ENCODE measurements at regions not wholly inside any gene's neighbourhood (a gene's known extent, or its start where the extent isn't known, plus 50 kb on each side); places are given as distances from the start of the nearest gene placed in this dataset.
A peak's percentile ranks its signal among the peaks of the same experiment; 100 is the strongest.

GRCh38 chr3:13762906-13763305 is 117.0 kb downstream of the WNT7A start:
- ATAC-seq, result peak; percentile 69
- ChIA-PET POLR2A (no interaction called here), CTCF (interaction anchor here (0.5 to 2.1 kb wide), 8 partner anchors 23 to 311 kb away, joined by 3 to 18 read pairs (median 3); no protein-coding TSS in a partner anchor)
- Mint-ChIP-seq H3K4me1 (no peaks in the 10 kb centered on the region), H3K27me3 (ENCODE audit: low read depth) (peaks cover 4% of the 10 kb centered on the region), H3K27ac (no peak overlapping the region), H3K4me3 (no peak overlapping the region), H3K9me3 (peaks cover 15% of the 10 kb centered on the region), H3K36me3 (0 out of 2 replicates have a peak, but pooled peaks cover 3% of the 10 kb centered on the region)
- no peak for DNase-seq (ENCODE audit: low spot score)
- TF ChIP-seq, protein P1, sequence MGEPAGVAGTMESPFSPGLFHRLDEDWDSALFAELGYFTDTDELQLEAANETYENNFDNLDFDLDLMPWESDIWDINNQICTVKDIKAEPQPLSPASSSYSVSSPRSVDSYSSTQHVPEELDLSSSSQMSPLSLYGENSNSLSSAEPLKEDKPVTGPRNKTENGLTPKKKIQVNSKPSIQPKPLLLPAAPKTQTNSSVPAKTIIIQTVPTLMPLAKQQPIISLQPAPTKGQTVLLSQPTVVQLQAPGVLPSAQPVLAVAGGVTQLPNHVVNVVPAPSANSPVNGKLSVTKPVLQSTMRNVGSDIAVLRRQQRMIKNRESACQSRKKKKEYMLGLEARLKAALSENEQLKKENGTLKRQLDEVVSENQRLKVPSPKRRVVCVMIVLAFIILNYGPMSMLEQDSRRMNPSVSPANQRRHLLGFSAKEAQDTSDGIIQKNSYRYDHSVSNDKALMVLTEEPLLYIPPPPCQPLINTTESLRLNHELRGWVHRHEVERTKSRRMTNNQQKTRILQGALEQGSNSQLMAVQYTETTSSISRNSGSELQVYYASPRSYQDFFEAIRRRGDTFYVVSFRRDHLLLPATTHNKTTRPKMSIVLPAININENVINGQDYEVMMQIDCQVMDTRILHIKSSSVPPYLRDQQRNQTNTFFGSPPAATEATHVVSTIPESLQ (CRISPR knock-in tag; IDR thresholded peaks at IDR 0.05), result no peak
- TF ChIP-seq USF2 (CRISPR knock-in tag; IDR thresholded peaks at IDR 0.05) (no peak), NR2C2 (CRISPR knock-in tag; IDR thresholded peaks at IDR 0.05) (no peak), JUN (CRISPR knock-in tag; IDR thresholded peaks at IDR 0.05) (no peak), HMGA2 (CRISPR knock-in tag; IDR thresholded peaks at IDR 0.05) (no peak), ZNF317 (CRISPR knock-in tag; IDR thresholded peaks at IDR 0.05; ENCODE audit: borderline replicate concordance, low read depth) (no peak), E2F1 (CRISPR knock-in tag; IDR thresholded peaks at IDR 0.05) (no peak), SMAD4 (CRISPR knock-in tag; IDR thresholded peaks at IDR 0.05) (no peak), EMX1 (CRISPR knock-in tag; IDR thresholded peaks at IDR 0.05) (no peak), AFF4 (CRISPR knock-in tag; IDR thresholded peaks at IDR 0.05; ENCODE audit: borderline replicate concordance) (no peak), ZSCAN18 (CRISPR knock-in tag; IDR thresholded peaks at IDR 0.05) (no peak), MXD4 (CRISPR knock-in tag; IDR thresholded peaks at IDR 0.05; ENCODE audit: borderline replicate concordance) (no peak), ZNF263 (CRISPR knock-in tag; IDR thresholded peaks at IDR 0.05; ENCODE audit: low read depth) (no peak)
- TF ChIP-seq, protein P2, sequence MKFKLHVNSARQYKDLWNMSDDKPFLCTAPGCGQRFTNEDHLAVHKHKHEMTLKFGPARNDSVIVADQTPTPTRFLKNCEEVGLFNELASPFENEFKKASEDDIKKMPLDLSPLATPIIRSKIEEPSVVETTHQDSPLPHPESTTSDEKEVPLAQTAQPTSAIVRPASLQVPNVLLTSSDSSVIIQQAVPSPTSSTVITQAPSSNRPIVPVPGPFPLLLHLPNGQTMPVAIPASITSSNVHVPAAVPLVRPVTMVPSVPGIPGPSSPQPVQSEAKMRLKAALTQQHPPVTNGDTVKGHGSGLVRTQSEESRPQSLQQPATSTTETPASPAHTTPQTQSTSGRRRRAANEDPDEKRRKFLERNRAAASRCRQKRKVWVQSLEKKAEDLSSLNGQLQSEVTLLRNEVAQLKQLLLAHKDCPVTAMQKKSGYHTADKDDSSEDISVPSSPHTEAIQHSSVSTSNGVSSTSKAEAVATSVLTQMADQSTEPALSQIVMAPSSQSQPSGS (CRISPR knock-in tag; IDR thresholded peaks at IDR 0.05; ENCODE audit: borderline replicate concordance, low read depth), result no peak

DNA sequence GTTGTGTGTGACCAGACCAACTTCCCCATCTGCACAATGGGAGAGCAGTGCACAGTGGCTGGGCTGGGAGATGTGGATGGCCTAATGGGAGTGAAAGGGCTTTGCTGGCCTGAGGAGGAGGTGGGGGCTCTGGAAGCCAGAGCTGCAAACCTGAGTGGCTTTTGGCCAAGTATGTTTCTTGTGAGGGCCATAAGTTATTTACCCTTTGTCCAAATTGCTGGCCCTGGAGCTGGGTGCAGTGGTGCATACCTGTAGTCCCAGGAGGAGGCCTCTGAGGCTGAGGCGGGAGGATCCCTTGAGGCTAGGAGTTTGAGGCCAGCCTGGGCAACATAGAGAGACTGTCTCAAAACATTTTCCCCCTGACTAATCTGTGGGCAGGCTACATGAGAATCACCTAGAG is 129.1 kb downstream of the WNT7A start:
- DNase-seq (ENCODE audit: low spot score) (no peak), ATAC-seq (no peak)
- Mint-ChIP-seq H3K4me1 (no peaks in the 10 kb centered on the region), H3K9me3 (peaks cover 14% of the 10 kb centered on the region), H3K4me3 (no peak overlapping the region), H3K27me3 (ENCODE audit: low read depth) (no peaks in the 10 kb centered on the region), H3K36me3 (peaks cover 11% of the 10 kb centered on the region), H3K27ac (no peak overlapping the region)
- POLR2A ChIA-PET, result no interaction called here
- CTCF ChIA-PET, result no interaction called here
- TF ChIP-seq OVOL2 (CRISPR knock-in tag; IDR thresholded peaks at IDR 0.05; ENCODE audit: borderline replicate concordance) (no peak), USF1 (CRISPR knock-in tag; IDR thresholded peaks at IDR 0.05) (no peak), NFYB (CRISPR knock-in tag; conservative IDR thresholded peaks at IDR 0.05; ENCODE audit: low read depth) (no peak), MXD4 (CRISPR knock-in tag; IDR thresholded peaks at IDR 0.05; ENCODE audit: borderline replicate concordance) (no peak)
